GM21737 (cell line): ENCODE measurements at regions not wholly inside any gene's neighbourhood (a gene's known extent, or its start where the extent isn't known, plus 50 kb on each side); places are given as distances from the start of the nearest gene placed in this dataset.
A peak's percentile ranks its signal among the peaks of the same experiment; 100 is the strongest.

Source experiments
- ATAC-seq: cut with Tn5 transposase; IDR thresholded peaks from one replicate; pipeline ENCODE4 v1.9.1; 2021; ENCODE audit warnings: mild to moderate bottlenecking, moderate library complexity; ENCODE audit not compliant: unreplicated experiment

- no peak for ATAC-seq
Observed at GRCh38 chr2:9156483-9156882, 50.1 kb upstream of the ASAP2 start.

- no peak for ATAC-seq
Observed at GRCh38 chr2:9154061-9154460, 52.6 kb upstream of the ASAP2 start.

- ATAC-seq, result no peak
Observed at GRCh38 chr2:9153643-9153980, 53.0 kb upstream of the ASAP2 start.

GRCh38 chr2:9152975-9153642 lies 53.5 kb upstream of the ASAP2 start:
- no peak for ATAC-seq

- no peak for ATAC-seq
Observed at GRCh38 chr2:9150906-9151305, 55.7 kb upstream of the ASAP2 start.

- ATAC-seq, result no peak
Observed at GRCh38 chr2:9150568-9150900, 56.1 kb upstream of the ASAP2 start.

- ATAC-seq, result no peak
Observed at GRCh38 chr2:9149726-9150567, 56.7 kb upstream of the ASAP2 start.

- no peak for ATAC-seq
Observed at GRCh38 chr2:9149388-9149660, 57.3 kb upstream of the ASAP2 start.

- no peak for ATAC-seq
Observed at GRCh38 chr2:9146646-9147045, 60.0 kb upstream of the ASAP2 start.

- no peak for ATAC-seq
Observed at GRCh38 chr2:9145752-9146430, 60.7 kb upstream of the ASAP2 start.

- no peak for ATAC-seq
Observed at GRCh38 chr2:9145109-9145751, 61.4 kb upstream of the ASAP2 start.

- no peak for ATAC-seq
Observed at GRCh38 chr2:9144617-9145016, 62.0 kb upstream of the ASAP2 start.

GRCh38 chr2:9144046-9144445 lies 62.6 kb upstream of the ASAP2 start:
- ATAC-seq, result no peak

GRCh38 chr2:9143264-9143815 lies 63.3 kb upstream of the ASAP2 start:
- no peak for ATAC-seq

GRCh38 chr2:9142551-9143263 lies 63.9 kb upstream of the ASAP2 start:
- no peak for ATAC-seq

GRCh38 chr2:9141706-9142460 lies 64.7 kb upstream of the ASAP2 start:
- ATAC-seq, result no peak

GRCh38 chr2:9141091-9141667 lies 65.4 kb upstream of the ASAP2 start:
- ATAC-seq, result no peak

- no peak for ATAC-seq
Observed at GRCh38 chr2:9140645-9141044, 66.0 kb upstream of the ASAP2 start.

- ATAC-seq, result peak; percentile 59
Observed at GRCh38 chr2:9139491-9140443, 66.8 kb upstream of the ASAP2 start.
